DOHH2 (cell line): ENCODE measurements at regions not wholly inside any gene's neighbourhood (a gene's known extent, or its start where the extent isn't known, plus 50 kb on each side); places are given as distances from the start of the nearest gene placed in this dataset.

ENCODE experiments used
- H3F3A ChIP-seq: fragments of 200-600 bp; sonication (generic), shearing (Covaris generic); 2 replicates; pipeline ENCODE4 v1.6.0; 2016; ENCODE audit warnings: antibody characterized with exemption, mild to moderate bottlenecking; ENCODE audit not compliant: control insufficient read depth, insufficient read depth
- H3K27ac ChIP-seq: fragments of 200-600 bp; sonication (generic); 2 replicates; pipeline ENCODE4 v1.5.1; 2014; ENCODE audit warnings: low read depth, mild to moderate bottlenecking, low read length, moderate library complexity
- H3K27me3 ChIP-seq: fragments of 200-600 bp; sonication (generic); 2 replicates; pipeline ENCODE4 v1.6.1; 2014; ENCODE audit warnings: mild to moderate bottlenecking, low read length, mixed read lengths; ENCODE audit not compliant: control insufficient read depth
- H3K36me3 ChIP-seq: fragments of 200-600 bp; sonication (generic); 2 replicates; pipeline ENCODE4 v1.6.1; 2014; ENCODE audit warnings: mild to moderate bottlenecking, low read length, moderate library complexity, mixed read lengths; ENCODE audit not compliant: control insufficient read depth
- H3K4me1 ChIP-seq: fragments of 200-600 bp; sonication (generic); 2 replicates; pipeline ENCODE4 v1.6.1; 2014; ENCODE audit warnings: mild to moderate bottlenecking, low read length, mixed read lengths; ENCODE audit not compliant: control insufficient read depth
- H3K4me2 ChIP-seq: fragments of 200-600 bp; sonication (generic); 2 replicates; pipeline ENCODE4 v1.6.0; 2014; ENCODE audit warnings: mild to moderate bottlenecking, low read length, moderate library complexity
- H3K4me3 ChIP-seq: fragments of 200-600 bp; sonication (generic); 2 replicates; pipeline ENCODE4 v1.5.1; 2014; ENCODE audit warnings: mild to moderate bottlenecking, low read length, mixed read lengths
- H3K79me2 ChIP-seq: fragments of 200-600 bp; sonication (generic); 2 replicates; pipeline ENCODE4 v1.6.1; 2014; ENCODE audit warnings: mild to moderate bottlenecking, low read length, mixed read lengths; ENCODE audit not compliant: control insufficient read depth
- H3K9me2 ChIP-seq: fragments of 200-600 bp; sonication (generic); replicated peaks from 2 replicates; pipeline ENCODE4 v1.6.1; 2014; ENCODE audit warnings: mild to moderate bottlenecking, low read length, mixed read lengths; ENCODE audit not compliant: control insufficient read depth
- H3K9me3 ChIP-seq: fragments of 200-600 bp; sonication (generic); 2 replicates; pipeline ENCODE4 v1.6.1; 2014; ENCODE audit warnings: antibody characterized with exemption, low read length, mixed read lengths; ENCODE audit not compliant: control insufficient read depth, insufficient read depth
- H4K20me1 ChIP-seq: fragments of 200-600 bp; sonication (generic); 2 replicates; pipeline ENCODE4 v1.6.0; 2014; ENCODE audit warnings: low read depth, mild to moderate bottlenecking, antibody characterized with exemption, low read length, moderate library complexity; ENCODE audit not compliant: control insufficient read depth, insufficient read depth
- CTCF ChIP-seq: fragments of 200-600 bp; sonication (generic); IDR thresholded peaks from one replicate; pipeline ENCODE4 v1.5.1; 2014; ENCODE audit warnings: antibody characterized with exemption, mild to moderate bottlenecking, low read depth, low read length; ENCODE audit not compliant: poor library complexity, severe bottlenecking
- EZH2phosphoT487 ChIP-seq: fragments of 200-600 bp; sonication (generic); IDR thresholded peaks from 2 replicates; pipeline ENCODE4 v1.6.1; 2017; ENCODE audit warnings: borderline replicate concordance, mild to moderate bottlenecking, antibody characterized with exemption, low read length, moderate library complexity, mixed read lengths

DNA sequence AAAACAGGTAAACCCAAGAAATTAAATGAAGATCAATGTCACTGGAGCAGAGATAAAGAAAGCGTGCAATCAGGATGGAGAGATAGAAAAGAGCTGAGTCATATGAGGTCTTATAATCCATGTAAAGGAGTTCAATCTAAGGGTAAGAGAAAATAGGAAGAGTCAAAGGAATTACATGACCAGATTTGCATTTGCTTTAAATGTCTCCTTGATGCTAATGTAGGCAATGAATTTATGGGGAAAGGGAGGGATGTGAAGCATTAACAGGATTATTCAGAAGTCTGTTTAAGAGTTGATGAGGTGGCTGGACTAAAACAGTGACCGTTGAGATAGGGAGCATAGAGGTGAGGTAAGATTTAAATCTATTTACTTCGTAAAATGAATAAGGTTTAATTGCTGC is 623.1 kb downstream of the MBD2 start:
- Histone ChIP-seq H3K9me2 (no peaks in the 10 kb centered on the region), H3K4me1 (no peaks in the 10 kb centered on the region), H3F3A (no peaks in the 10 kb centered on the region), H3K4me3 (no peak overlapping the region), H3K36me3 (no peaks in the 10 kb centered on the region), H3K9me3 (no peaks in the 10 kb centered on the region), H3K27me3 (no peaks in the 10 kb centered on the region), H4K20me1 (no peaks in the 10 kb centered on the region), H3K4me2 (no peak overlapping the region), H3K27ac (no peak overlapping the region), H3K79me2 (no peaks in the 10 kb centered on the region)
- no peak for TF ChIP-seq EZH2phosphoT487
- TF ChIP-seq CTCF, result no peak

GRCh38 chr18:53586923-53587322 is 637.5 kb downstream of the MBD2 start:
- H4K20me1 ChIP-seq, result no peaks in the 10 kb centered on the region
- no peaks in the 10 kb centered on the region for H3K9me2 ChIP-seq
- no peak overlapping the region for H3K4me2 ChIP-seq
- H3K79me2 ChIP-seq, result no peaks in the 10 kb centered on the region
- no peaks in the 10 kb centered on the region for H3K36me3 ChIP-seq
- H3K27ac ChIP-seq, result no peak overlapping the region
- TF ChIP-seq EZH2phosphoT487 (no peak), CTCF (no peak)
- H3K9me3 ChIP-seq, result no peaks in the 10 kb centered on the region; the same call in 1 of the 2 replicates
- H3K4me1 ChIP-seq, result no peaks in the 10 kb centered on the region
- H3K27me3 ChIP-seq, result no peaks in the 10 kb centered on the region
- no peak overlapping the region for H3K4me3 ChIP-seq
- H3F3A ChIP-seq, result no peaks in the 10 kb centered on the region
